ENCODE measurements at regions not wholly inside any gene's neighbourhood (a gene's known extent, or its start where the extent isn't known, plus 50 kb on each side); places are given as distances from the start of the nearest gene placed in this dataset.

- no peak overlapping the region for H3K27ac Mint-ChIP-seq (ENCODE audit: unreplicated experiment)
- no peak overlapping the region for H3K4me3 Mint-ChIP-seq (ENCODE audit: unreplicated experiment)
- H3K4me1 Mint-ChIP-seq (ENCODE audit: low read depth): no peaks in the 10 kb centered on the region
- no peak for TF ChIP-seq CTCF (IDR thresholded peaks at IDR 0.05)
- no peaks in the 10 kb centered on the region for H3K9me3 Mint-ChIP-seq (ENCODE audit: low read depth)
- no peak for DNase-seq (ENCODE audit: low spot score)
- H3K27me3 Mint-ChIP-seq (ENCODE audit: low read depth): no peaks in the 10 kb centered on the region
- H3K36me3 Mint-ChIP-seq (ENCODE audit: low read depth): no peaks in the 10 kb centered on the region
Observed at GRCh38 chr6:102549221-102549874, 1155.8 kb downstream of the GRIK2 start.

GRCh38 chr6:102525336-102525735 is 1131.8 kb downstream of the GRIK2 start:
- H3K4me1 Mint-ChIP-seq (ENCODE audit: low read depth): no peaks in the 10 kb centered on the region
- no peaks in the 10 kb centered on the region for H3K36me3 Mint-ChIP-seq (ENCODE audit: low read depth)

GRCh38 chr6:102520966-102521365 is 1127.5 kb downstream of the GRIK2 start:
- H3K4me1 Mint-ChIP-seq (ENCODE audit: low read depth): no peaks in the 10 kb centered on the region
- H3K36me3 Mint-ChIP-seq (ENCODE audit: low read depth): no peaks in the 10 kb centered on the region
- no peak overlapping the region for H3K27ac Mint-ChIP-seq (ENCODE audit: unreplicated experiment)
- no peaks in the 10 kb centered on the region for H3K9me3 Mint-ChIP-seq (ENCODE audit: low read depth)
- no peak for TF ChIP-seq CTCF (IDR thresholded peaks at IDR 0.05)
- H3K27me3 Mint-ChIP-seq (ENCODE audit: low read depth): no peaks in the 10 kb centered on the region
- DNase-seq (ENCODE audit: low spot score): no peak
- H3K4me3 Mint-ChIP-seq (ENCODE audit: unreplicated experiment): no peak overlapping the region

More at GRCh38 chr6:102525336-102525735, 1131.8 kb downstream of the GRIK2 start:
- H3K9me3 Mint-ChIP-seq (ENCODE audit: low read depth): no peaks in the 10 kb centered on the region
- H3K27me3 Mint-ChIP-seq (ENCODE audit: low read depth): no peaks in the 10 kb centered on the region
- H3K4me3 Mint-ChIP-seq (ENCODE audit: unreplicated experiment): no peak overlapping the region
- no peak overlapping the region for H3K27ac Mint-ChIP-seq (ENCODE audit: unreplicated experiment)
- TF ChIP-seq CTCF (IDR thresholded peaks at IDR 0.05): no peak
- DNase-seq (ENCODE audit: low spot score): no peak

GRCh38 chr6:102517506-102517905 is 1124.0 kb downstream of the GRIK2 start:
- TF ChIP-seq CTCF (IDR thresholded peaks at IDR 0.05): no peak
- Mint-ChIP-seq H3K27ac (ENCODE audit: unreplicated experiment) (no peak overlapping the region), H3K27me3 (ENCODE audit: low read depth) (no peaks in the 10 kb centered on the region), H3K4me3 (ENCODE audit: unreplicated experiment) (no peak overlapping the region), H3K9me3 (ENCODE audit: low read depth) (no peaks in the 10 kb centered on the region), H3K36me3 (ENCODE audit: low read depth) (no peaks in the 10 kb centered on the region), H3K4me1 (ENCODE audit: low read depth) (no peaks in the 10 kb centered on the region)
- DNase-seq (ENCODE audit: low spot score): no peak

- Mint-ChIP-seq H3K4me1 (ENCODE audit: low read depth) (no peaks in the 10 kb centered on the region), H3K4me3 (ENCODE audit: unreplicated experiment) (no peak overlapping the region), H3K27me3 (ENCODE audit: low read depth) (no peaks in the 10 kb centered on the region), H3K27ac (ENCODE audit: unreplicated experiment) (no peak overlapping the region), H3K9me3 (ENCODE audit: low read depth) (peaks cover 28% of the 10 kb centered on the region), H3K36me3 (ENCODE audit: low read depth) (peaks cover 4% of the 10 kb centered on the region)
- no peak for DNase-seq (ENCODE audit: low spot score)
- no peak for TF ChIP-seq CTCF (IDR thresholded peaks at IDR 0.05)
Observed at GRCh38 chr6:102501615-102502014, 1108.1 kb downstream of the GRIK2 start.
